Astrocyte (in vitro differentiated cells and primary cell): ENCODE measurements at regions not wholly inside any gene's neighbourhood (a gene's known extent, or its start where the extent isn't known, plus 50 kb on each side); places are given as distances from the start of the nearest gene placed in this dataset.

Experiments
- EZH2 ChIP-seq: IDR thresholded peaks from 2 replicates; pipeline ENCODE4 v1.6.1; 2012; ENCODE audit warnings: mild to moderate bottlenecking, low read length, inconsistent platforms; ENCODE audit not compliant: insufficient read depth
- TF ChIP-seq, protein P1 (sequence below): IDR thresholded peaks from 2 replicates; pipeline ENCODE4 v1.5.1; 2011; ENCODE audit warnings: low read depth, mild to moderate bottlenecking, inconsistent platforms, low read length, moderate library complexity; ENCODE audit not compliant: insufficient read depth

DNA sequence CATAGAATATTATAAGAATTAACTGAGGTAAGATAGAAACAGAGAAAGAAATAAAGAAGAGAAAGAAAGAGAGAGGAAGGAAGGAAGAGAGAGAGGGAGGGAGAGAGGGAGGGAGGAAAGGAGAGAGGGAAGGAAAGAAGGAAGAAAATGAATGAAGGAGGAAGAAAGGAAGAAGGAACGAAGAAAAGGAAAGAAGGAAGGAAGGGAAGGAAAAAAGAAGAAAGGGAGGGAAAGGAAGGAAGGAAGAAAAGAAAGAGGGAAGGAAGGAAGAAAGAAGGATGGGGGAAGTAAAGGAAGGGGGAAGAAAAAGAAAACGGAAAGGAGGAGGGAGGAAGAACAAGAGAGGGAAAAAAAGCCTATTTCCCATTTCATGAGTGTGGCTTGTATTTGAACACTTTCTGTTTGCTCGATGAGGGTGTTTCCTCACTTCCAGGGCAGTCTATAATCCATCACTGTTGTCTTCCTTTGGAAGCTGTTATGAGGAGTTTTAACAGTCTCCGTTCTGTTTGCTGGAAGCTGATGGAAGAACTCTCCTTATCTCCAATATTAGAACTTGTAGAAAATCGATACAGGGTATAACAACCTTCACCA, 402.4 kb downstream of the TMEM114 start:
- TF ChIP-seq, protein P1, sequence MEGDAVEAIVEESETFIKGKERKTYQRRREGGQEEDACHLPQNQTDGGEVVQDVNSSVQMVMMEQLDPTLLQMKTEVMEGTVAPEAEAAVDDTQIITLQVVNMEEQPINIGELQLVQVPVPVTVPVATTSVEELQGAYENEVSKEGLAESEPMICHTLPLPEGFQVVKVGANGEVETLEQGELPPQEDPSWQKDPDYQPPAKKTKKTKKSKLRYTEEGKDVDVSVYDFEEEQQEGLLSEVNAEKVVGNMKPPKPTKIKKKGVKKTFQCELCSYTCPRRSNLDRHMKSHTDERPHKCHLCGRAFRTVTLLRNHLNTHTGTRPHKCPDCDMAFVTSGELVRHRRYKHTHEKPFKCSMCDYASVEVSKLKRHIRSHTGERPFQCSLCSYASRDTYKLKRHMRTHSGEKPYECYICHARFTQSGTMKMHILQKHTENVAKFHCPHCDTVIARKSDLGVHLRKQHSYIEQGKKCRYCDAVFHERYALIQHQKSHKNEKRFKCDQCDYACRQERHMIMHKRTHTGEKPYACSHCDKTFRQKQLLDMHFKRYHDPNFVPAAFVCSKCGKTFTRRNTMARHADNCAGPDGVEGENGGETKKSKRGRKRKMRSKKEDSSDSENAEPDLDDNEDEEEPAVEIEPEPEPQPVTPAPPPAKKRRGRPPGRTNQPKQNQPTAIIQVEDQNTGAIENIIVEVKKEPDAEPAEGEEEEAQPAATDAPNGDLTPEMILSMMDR: no peak
- TF ChIP-seq EZH2: no peak
